Stimulated activated CD8-positive, alpha-beta memory T cell treated with anti-CD3 and anti-CD28 coated beads, Interleukin-2, amount 100 ng/mL, for 48 hours (primary cell): ENCODE measurements at regions not wholly inside any gene's neighbourhood (a gene's known extent, or its start where the extent isn't known, plus 50 kb on each side); places are given as distances from the start of the nearest gene placed in this dataset.

Experiments used
- DNase-seq, 2 donors: peaks; one replicate each; pipeline ENCODE4 v3.0.0-alpha.2; 2020; ENCODE audit warnings: low read depth in 2 of 2

DNA sequence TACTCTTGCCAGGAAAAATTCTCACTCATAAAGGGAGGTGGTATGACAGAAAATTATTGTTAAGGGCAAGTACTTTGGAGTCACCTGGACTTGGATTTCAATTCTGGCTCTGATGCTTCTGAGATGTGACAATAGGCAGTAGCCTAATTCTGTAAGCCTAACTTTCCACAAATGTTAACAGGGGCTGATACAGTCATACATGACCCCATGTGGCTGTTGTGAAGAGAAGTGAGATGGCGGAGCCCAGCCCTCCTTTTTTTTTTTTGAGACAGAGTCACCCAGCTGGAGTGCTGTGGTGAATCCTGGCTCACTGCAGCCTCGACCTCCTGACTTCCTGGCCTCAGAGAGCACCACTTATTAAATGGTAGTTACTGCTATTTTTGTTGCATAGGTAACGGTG lies 54.4 kb upstream of the IRF2 start:
- no peak for DNase-seq

DNA sequence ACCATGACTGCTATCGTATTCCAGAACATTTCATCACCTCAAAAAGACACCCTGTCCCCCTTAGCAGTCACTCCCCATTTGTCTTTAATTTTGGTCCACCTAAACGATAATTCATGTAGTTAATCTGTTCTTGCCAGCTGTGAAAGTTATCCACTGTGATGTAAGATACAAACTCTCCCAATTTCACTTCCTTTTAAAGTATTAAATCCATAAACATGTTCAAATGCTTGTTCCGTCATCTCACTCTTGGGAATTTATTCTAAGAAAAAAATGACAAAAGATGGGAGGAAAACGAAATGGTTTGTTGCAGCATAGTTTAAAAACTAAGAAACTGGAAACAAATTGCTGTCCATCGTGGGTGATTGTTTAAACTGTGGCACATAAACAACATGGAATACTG lies 53.7 kb upstream of the IRF2 start:
- DNase-seq, result no peak

DNA sequence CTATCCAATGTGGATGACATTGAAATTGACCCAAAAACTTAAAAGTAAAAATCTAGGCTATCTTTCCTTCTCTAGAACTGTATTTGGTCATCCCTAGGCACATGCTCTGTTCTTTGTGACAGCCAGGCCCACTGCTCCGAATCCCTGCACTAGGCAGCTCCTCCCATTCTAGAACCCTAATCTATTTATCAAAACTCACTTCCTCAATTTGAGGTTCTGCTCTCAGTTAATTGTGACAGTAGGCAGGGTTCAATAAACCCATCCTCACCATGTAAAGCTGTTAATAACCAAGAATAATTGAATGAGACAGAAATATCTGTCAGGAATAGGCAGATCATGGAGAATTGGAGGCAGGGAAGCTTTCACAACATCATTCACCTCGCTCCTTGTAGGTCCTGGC lies 51.9 kb upstream of the IRF2 start:
- DNase-seq, result no peak
